IMR-90 (cell line): ENCODE measurements at regions not wholly inside any gene's neighbourhood (a gene's known extent, or its start where the extent isn't known, plus 50 kb on each side); places are given as distances from the start of the nearest gene placed in this dataset.
A peak's percentile ranks its signal among the peaks of the same experiment; 100 is the strongest.

ENCODE experiments used
- ATAC-seq: fragments of 200-7000 bp; cut with Tn5 transposase; 2 replicates; pipeline ENCODE4 v1.9.1; 2020; ENCODE audit warnings: low read depth, mild to moderate bottlenecking, moderate library complexity
- BruUV-seq: library from RNA; stranded (reverse); fragments of 400-500 nt; replicated peaks from 2 replicates; lab custom pipeline; 2021; lab: Mats Ljungman, UMichigan
- CTCF ChIA-PET: fragments of 300-600 bp; formaldehyde crosslinking; extraction: SDS; loops from one replicate; lab custom pipeline; 2021; ENCODE audit warnings: antibody characterized with exemption; lab: Yijun Ruan, JAX
- POLR2A ChIA-PET: fragments of 300-600 bp; sonication (Branson Sonifier 250); formaldehyde crosslinking; loops from one replicate; lab custom pipeline; 2022; ENCODE audit warnings: antibody characterized with exemption; ENCODE audit not compliant: unreplicated experiment; lab: Charles Lee
- DNase-seq: peaks from one replicate; pipeline ENCODE4 v3.0.0; 2013
- H2AFZ ChIP-seq: replicated peaks from 2 replicates; pipeline ENCODE3; 2013; ENCODE audit warnings: low read length, mild to moderate bottlenecking; ENCODE audit not compliant: poor library complexity
- H2AK5ac ChIP-seq: 2 replicates; pipeline ENCODE4 v1.6.1; 2013; ENCODE audit warnings: low read depth, low read length, inconsistent platforms
- H2AK9ac ChIP-seq: replicated peaks from 2 replicates; pipeline ENCODE3; 2013; ENCODE audit warnings: mild to moderate bottlenecking, low read depth, low read length, moderate library complexity; ENCODE audit not compliant: poor library complexity
- H2BK120ac ChIP-seq: 2 replicates; pipeline ENCODE4 v1.6.1; 2013; ENCODE audit warnings: low read depth, low read length, inconsistent platforms
- H2BK15ac ChIP-seq: 3 replicates; pipeline ENCODE4 v1.6.1; 2013; ENCODE audit warnings: low read depth, low read length, inconsistent platforms
- H2BK20ac ChIP-seq: 2 replicates; pipeline ENCODE4 v1.6.1; 2013; ENCODE audit warnings: low read depth, mild to moderate bottlenecking, inconsistent platforms, low read length, moderate library complexity
- H2BK5ac ChIP-seq: 2 replicates; pipeline ENCODE4 v1.6.1; 2013; ENCODE audit warnings: mild to moderate bottlenecking, low read depth, low read length, inconsistent platforms; ENCODE audit not compliant: poor library complexity, severe bottlenecking
- H3K14ac ChIP-seq: replicated peaks from 2 replicates; pipeline ENCODE4 v1.6.1; 2013; ENCODE audit warnings: low read depth, low read length, inconsistent platforms
- H3K18ac ChIP-seq: 2 replicates; pipeline ENCODE4 v1.6.1; 2013; ENCODE audit warnings: low read depth, low read length, control low read depth
- H3K23ac ChIP-seq: 2 replicates; pipeline ENCODE4 v1.6.1; 2013; ENCODE audit warnings: low read depth, low read length, inconsistent platforms
- H3K27ac ChIP-seq: 2 replicates; pipeline ENCODE4 v1.5.1; 2013; ENCODE audit warnings: mild to moderate bottlenecking, control low read depth, low read length; ENCODE audit not compliant: insufficient read depth
- H3K27me3 ChIP-seq: 2 replicates; pipeline ENCODE4 v1.6.1; 2013; ENCODE audit warnings: low read length; ENCODE audit not compliant: control insufficient read depth, insufficient read depth
- H3K36me3 ChIP-seq: 2 replicates; pipeline ENCODE4 v1.6.1; 2013; ENCODE audit warnings: low read length, mixed read lengths; ENCODE audit not compliant: control insufficient read depth, insufficient read depth
- H3K4ac ChIP-seq: 2 replicates; pipeline ENCODE4 v1.6.1; 2013; ENCODE audit warnings: low read depth, low read length, inconsistent platforms
- H3K4me1 ChIP-seq: 2 replicates; pipeline ENCODE4 v1.6.1; 2013; ENCODE audit warnings: low read length, mixed read lengths; ENCODE audit not compliant: control insufficient read depth, insufficient read depth
- H3K4me2 ChIP-seq: 2 replicates; pipeline ENCODE4 v1.6.1; 2013; ENCODE audit warnings: low read depth, mild to moderate bottlenecking, control low read depth, low read length, moderate library complexity
- H3K4me3 ChIP-seq: 2 replicates; pipeline ENCODE4 v1.5.1; 2013; ENCODE audit warnings: low read depth, mild to moderate bottlenecking, control low read depth, low read length, moderate library complexity; ENCODE audit not compliant: insufficient read depth
- H3K56ac ChIP-seq: 2 replicates; pipeline ENCODE4 v1.6.1; 2013; ENCODE audit warnings: low read length, inconsistent platforms; ENCODE audit not compliant: insufficient read depth; ENCODE audit errors: extremely low read depth
- H3K79me1 ChIP-seq, 2 experiments: 2 replicates each; pipeline ENCODE4 v1.6.1; 2013; ENCODE audit warnings: low read length in 2 of 2, inconsistent platforms in 1 of 2, low read depth in 1 of 2
- H3K9ac ChIP-seq: 2 replicates; pipeline ENCODE4 v1.6.1; 2013; ENCODE audit warnings: low read depth, low read length, control low read depth
- H3K9me1 ChIP-seq: 2 replicates; pipeline ENCODE4 v1.6.1; 2013; ENCODE audit warnings: low read length, inconsistent platforms; ENCODE audit not compliant: insufficient read depth
- H3K9me3 ChIP-seq: 2 replicates; pipeline ENCODE4 v1.6.1; 2013; ENCODE audit warnings: low read length; ENCODE audit not compliant: control insufficient read depth, insufficient read depth
- H4K20me1 ChIP-seq: 2 replicates; pipeline ENCODE4 v1.6.1; 2013; ENCODE audit warnings: low read length, inconsistent platforms; ENCODE audit not compliant: insufficient read depth
- H4K5ac ChIP-seq: 2 replicates; pipeline ENCODE4 v1.6.1; 2013; ENCODE audit warnings: mild to moderate bottlenecking, low read depth, low read length, control low read depth
- H4K8ac ChIP-seq, 2 experiments: 2 replicates each; pipeline ENCODE4 v1.6.1; 2013; ENCODE audit warnings: low read depth in 2 of 2, low read length in 2 of 2, control low read depth in 1 of 2, inconsistent platforms in 1 of 2
- H4K91ac ChIP-seq: 2 replicates; pipeline ENCODE4 v1.6.1; 2013; ENCODE audit warnings: low read depth, low read length, inconsistent platforms; ENCODE audit not compliant: insufficient read depth
- BHLHE40 ChIP-seq: fragments of 150-350 bp; IDR thresholded peaks from 2 replicates; pipeline ENCODE4 v1.6.1; 2016; ENCODE audit warnings: mild to moderate bottlenecking, low read depth, low read length
- MAFK ChIP-seq: IDR thresholded peaks from 2 replicates; pipeline ENCODE4 v1.6.1; 2012; ENCODE audit warnings: low read depth, low read length, improper control_type of control experiment
- RAD21 ChIP-seq: IDR thresholded peaks from 2 replicates; pipeline ENCODE4 v1.6.1; 2012; ENCODE audit warnings: low read length, improper control_type of control experiment
- WGBS, 2 experiments: methylation state at CpG; one replicate each; pipeline versions ENCODE4 v1.1.5 to v1.1.7; 2013; ENCODE audit warnings: missing lambda C conversion rate in 2 of 2; ENCODE audit not compliant: insufficient read length in 1 of 2; ENCODE audit errors: extremely low coverage in 2 of 2; 5-methylcytosine and 5-hydroxymethylcytosine counted together
- dilution Hi-C: fragments of 300-500 bp; cut with HindIII; formaldehyde crosslinking; loops from one replicate; pipeline ENCODE4 v1.14.3; 2018; ENCODE audit warnings: low sequenced_read_pairs; ENCODE audit not compliant: unreplicated experiment
- in situ Hi-C: fragments of 300-500 bp; cut with MboI; formaldehyde crosslinking; loops from 3 replicates; pipeline ENCODE4 v1.14.3; 2019; ENCODE audit warnings: low sequenced_read_pairs, inconsistent platforms, mixed read lengths
- intact Hi-C: fragments of 100-400 bp; cut with micrococcal nuclease; formaldehyde crosslinking; loops from 2 replicates; pipeline ENCODE4 v1.10.0; 2022

- H3K14ac ChIP-seq = no peak overlapping the region
- H2BK120ac ChIP-seq = no peak overlapping the region
- H2BK5ac ChIP-seq = no peak overlapping the region
- dilution Hi-C loops = no loop called here
- no peak overlapping the region for H2AK5ac ChIP-seq
- no peak overlapping the region for H3K4ac ChIP-seq
- no peak overlapping the region for H2BK15ac ChIP-seq
- H3K27me3 ChIP-seq = peaks cover 13% of the 10 kb centered on the region
- H3K36me3 ChIP-seq = no peaks in the 10 kb centered on the region
- H3K4me1 ChIP-seq = no peaks in the 10 kb centered on the region
- no peaks in the 10 kb centered on the region for H3K79me1 ChIP-seq
- in situ Hi-C loops = no loop called here
- H3K23ac ChIP-seq = no peak overlapping the region
- no peak overlapping the region for H3K4me3 ChIP-seq
- no TSS peak for BruUV-seq
- ChIA-PET CTCF (no interaction called here), POLR2A (no interaction called here)
- no peak overlapping the region for H3K4me2 ChIP-seq
- ATAC-seq = no peak
- WGBS, 2 experiments = 60% methylated on average over 2 of the region's 8 CpGs; no CpG with 5 or more reads in 1 of the 2 experiments
- no peaks in the 10 kb centered on the region; the same call in 1 of the 2 replicates for H3K9me1 ChIP-seq
- no peaks in the 10 kb centered on the region for H4K20me1 ChIP-seq
- intact Hi-C loops = no loop called here
- H4K91ac ChIP-seq = no peak overlapping the region
- no peak overlapping the region for H3K9ac ChIP-seq
- no peak overlapping the region for H3K27ac ChIP-seq
- H2AFZ ChIP-seq = peak overlapping the region; percentile 23
- H4K5ac ChIP-seq = no peak overlapping the region
- no peak for DNase-seq
- TF ChIP-seq RAD21 (no peak), MAFK (no peak), BHLHE40 (no peak)
- H3K56ac ChIP-seq = no peak overlapping the region
- no peaks in the 10 kb centered on the region for H3K9me3 ChIP-seq
- H3K18ac ChIP-seq = no peak overlapping the region
- no peak overlapping the region for H2AK9ac ChIP-seq
- H4K8ac ChIP-seq = no peak overlapping the region
- no peak overlapping the region for H2BK20ac ChIP-seq
These were observed 86.2 kb upstream of the KCNK12 start for GRCh38 chr2:47656715-47657600.
